IMR-90 (cell line): ENCODE measurements at regions not wholly inside any gene's neighbourhood (a gene's known extent, or its start where the extent isn't known, plus 50 kb on each side); places are given as distances from the start of the nearest gene placed in this dataset.

Source experiments
- ATAC-seq: fragments of 200-7000 bp; cut with Tn5 transposase; 2 replicates; pipeline ENCODE4 v1.9.1; 2020; ENCODE audit warnings: low read depth, mild to moderate bottlenecking, moderate library complexity
- BruUV-seq: library from RNA; stranded (reverse); fragments of 400-500 nt; replicated peaks from 2 replicates; lab custom pipeline; 2021; lab: Mats Ljungman, UMichigan
- CTCF ChIA-PET: fragments of 300-600 bp; formaldehyde crosslinking; extraction: SDS; loops from one replicate; lab custom pipeline; 2021; ENCODE audit warnings: antibody characterized with exemption; lab: Yijun Ruan, JAX
- POLR2A ChIA-PET: fragments of 300-600 bp; sonication (Branson Sonifier 250); formaldehyde crosslinking; loops from one replicate; lab custom pipeline; 2022; ENCODE audit warnings: antibody characterized with exemption; ENCODE audit not compliant: unreplicated experiment; lab: Charles Lee
- DNase-seq: peaks from one replicate; pipeline ENCODE4 v3.0.0; 2013
- H2AFZ ChIP-seq: replicated peaks from 2 replicates; pipeline ENCODE3; 2013; ENCODE audit warnings: low read length, mild to moderate bottlenecking; ENCODE audit not compliant: poor library complexity
- H2AK5ac ChIP-seq: 2 replicates; pipeline ENCODE4 v1.6.1; 2013; ENCODE audit warnings: low read depth, low read length, inconsistent platforms
- H2AK9ac ChIP-seq: replicated peaks from 2 replicates; pipeline ENCODE3; 2013; ENCODE audit warnings: mild to moderate bottlenecking, low read depth, low read length, moderate library complexity; ENCODE audit not compliant: poor library complexity
- H2BK120ac ChIP-seq: 2 replicates; pipeline ENCODE4 v1.6.1; 2013; ENCODE audit warnings: low read depth, low read length, inconsistent platforms
- H2BK15ac ChIP-seq: 3 replicates; pipeline ENCODE4 v1.6.1; 2013; ENCODE audit warnings: low read depth, low read length, inconsistent platforms
- H2BK20ac ChIP-seq: 2 replicates; pipeline ENCODE4 v1.6.1; 2013; ENCODE audit warnings: low read depth, mild to moderate bottlenecking, inconsistent platforms, low read length, moderate library complexity
- H2BK5ac ChIP-seq: 2 replicates; pipeline ENCODE4 v1.6.1; 2013; ENCODE audit warnings: mild to moderate bottlenecking, low read depth, low read length, inconsistent platforms; ENCODE audit not compliant: poor library complexity, severe bottlenecking
- H3K14ac ChIP-seq: replicated peaks from 2 replicates; pipeline ENCODE4 v1.6.1; 2013; ENCODE audit warnings: low read depth, low read length, inconsistent platforms
- H3K18ac ChIP-seq: 2 replicates; pipeline ENCODE4 v1.6.1; 2013; ENCODE audit warnings: low read depth, low read length, control low read depth
- H3K23ac ChIP-seq: 2 replicates; pipeline ENCODE4 v1.6.1; 2013; ENCODE audit warnings: low read depth, low read length, inconsistent platforms
- H3K27ac ChIP-seq: 2 replicates; pipeline ENCODE4 v1.5.1; 2013; ENCODE audit warnings: mild to moderate bottlenecking, control low read depth, low read length; ENCODE audit not compliant: insufficient read depth
- H3K27me3 ChIP-seq: 2 replicates; pipeline ENCODE4 v1.6.1; 2013; ENCODE audit warnings: low read length; ENCODE audit not compliant: control insufficient read depth, insufficient read depth
- H3K36me3 ChIP-seq: 2 replicates; pipeline ENCODE4 v1.6.1; 2013; ENCODE audit warnings: low read length, mixed read lengths; ENCODE audit not compliant: control insufficient read depth, insufficient read depth
- H3K4ac ChIP-seq: 2 replicates; pipeline ENCODE4 v1.6.1; 2013; ENCODE audit warnings: low read depth, low read length, inconsistent platforms
- H3K4me1 ChIP-seq: 2 replicates; pipeline ENCODE4 v1.6.1; 2013; ENCODE audit warnings: low read length, mixed read lengths; ENCODE audit not compliant: control insufficient read depth, insufficient read depth
- H3K4me2 ChIP-seq: 2 replicates; pipeline ENCODE4 v1.6.1; 2013; ENCODE audit warnings: low read depth, mild to moderate bottlenecking, control low read depth, low read length, moderate library complexity
- H3K4me3 ChIP-seq: 2 replicates; pipeline ENCODE4 v1.5.1; 2013; ENCODE audit warnings: low read depth, mild to moderate bottlenecking, control low read depth, low read length, moderate library complexity; ENCODE audit not compliant: insufficient read depth
- H3K56ac ChIP-seq: 2 replicates; pipeline ENCODE4 v1.6.1; 2013; ENCODE audit warnings: low read length, inconsistent platforms; ENCODE audit not compliant: insufficient read depth; ENCODE audit errors: extremely low read depth
- H3K79me1 ChIP-seq, 2 experiments: 2 replicates each; pipeline ENCODE4 v1.6.1; 2013; ENCODE audit warnings: low read length in 2 of 2, inconsistent platforms in 1 of 2, low read depth in 1 of 2
- H3K9ac ChIP-seq: 2 replicates; pipeline ENCODE4 v1.6.1; 2013; ENCODE audit warnings: low read depth, low read length, control low read depth
- H3K9me1 ChIP-seq: 2 replicates; pipeline ENCODE4 v1.6.1; 2013; ENCODE audit warnings: low read length, inconsistent platforms; ENCODE audit not compliant: insufficient read depth
- H3K9me3 ChIP-seq: 2 replicates; pipeline ENCODE4 v1.6.1; 2013; ENCODE audit warnings: low read length; ENCODE audit not compliant: control insufficient read depth, insufficient read depth
- H4K20me1 ChIP-seq: 2 replicates; pipeline ENCODE4 v1.6.1; 2013; ENCODE audit warnings: low read length, inconsistent platforms; ENCODE audit not compliant: insufficient read depth
- H4K5ac ChIP-seq: 2 replicates; pipeline ENCODE4 v1.6.1; 2013; ENCODE audit warnings: mild to moderate bottlenecking, low read depth, low read length, control low read depth
- H4K8ac ChIP-seq, 2 experiments: 2 replicates each; pipeline ENCODE4 v1.6.1; 2013; ENCODE audit warnings: low read depth in 2 of 2, low read length in 2 of 2, control low read depth in 1 of 2, inconsistent platforms in 1 of 2
- H4K91ac ChIP-seq: 2 replicates; pipeline ENCODE4 v1.6.1; 2013; ENCODE audit warnings: low read depth, low read length, inconsistent platforms; ENCODE audit not compliant: insufficient read depth
- BHLHE40 ChIP-seq: fragments of 150-350 bp; IDR thresholded peaks from 2 replicates; pipeline ENCODE4 v1.6.1; 2016; ENCODE audit warnings: mild to moderate bottlenecking, low read depth, low read length
- CEBPB ChIP-seq: IDR thresholded peaks from 2 replicates; pipeline ENCODE4 v1.6.1; 2012; ENCODE audit warnings: low read depth, low read length, improper control_type of control experiment
- FOS ChIP-seq: fragments of 150-350 bp; IDR thresholded peaks from 2 replicates; pipeline ENCODE4 v1.6.1; 2016; ENCODE audit warnings: low read depth, low read length
- MAFK ChIP-seq: IDR thresholded peaks from 2 replicates; pipeline ENCODE4 v1.6.1; 2012; ENCODE audit warnings: low read depth, low read length, improper control_type of control experiment
- MAZ ChIP-seq: IDR thresholded peaks from 2 replicates; pipeline ENCODE4 v1.6.1; 2012; ENCODE audit warnings: low read depth, mild to moderate bottlenecking, low read length, improper control_type of control experiment, moderate library complexity, borderline replicate concordance
- MXI1 ChIP-seq: IDR thresholded peaks from 2 replicates; pipeline ENCODE4 v1.6.1; 2012; ENCODE audit warnings: low read depth, mild to moderate bottlenecking, low read length, moderate library complexity, borderline replicate concordance
- POLR2A ChIP-seq: IDR thresholded peaks from 2 replicates; pipeline ENCODE4 v1.6.1; 2012; ENCODE audit warnings: mild to moderate bottlenecking, low read depth, low read length
- RAD21 ChIP-seq: IDR thresholded peaks from 2 replicates; pipeline ENCODE4 v1.6.1; 2012; ENCODE audit warnings: low read length, improper control_type of control experiment
- RCOR1 ChIP-seq: IDR thresholded peaks from 2 replicates; pipeline ENCODE4 v1.6.1; 2012; ENCODE audit warnings: mild to moderate bottlenecking, low read length, improper control_type of control experiment; ENCODE audit not compliant: insufficient replicate concordance
- RFX5 ChIP-seq: IDR thresholded peaks from 2 replicates; pipeline ENCODE4 v1.8.0; 2012; ENCODE audit warnings: low read depth, mild to moderate bottlenecking, low read length, moderate library complexity
- SMC3 ChIP-seq: fragments of 150-350 bp; IDR thresholded peaks from 2 replicates; pipeline ENCODE4 v1.6.1; 2016; ENCODE audit warnings: low read depth, mild to moderate bottlenecking, antibody characterized with exemption, low read length, moderate library complexity
- WGBS, 2 experiments: methylation state at CpG; one replicate each; pipeline versions ENCODE4 v1.1.5 to v1.1.7; 2013; ENCODE audit warnings: missing lambda C conversion rate in 2 of 2; ENCODE audit not compliant: insufficient read length in 1 of 2; ENCODE audit errors: extremely low coverage in 2 of 2; 5-methylcytosine and 5-hydroxymethylcytosine counted together
- dilution Hi-C: fragments of 300-500 bp; cut with HindIII; formaldehyde crosslinking; loops from one replicate; pipeline ENCODE4 v1.14.3; 2018; ENCODE audit warnings: low sequenced_read_pairs; ENCODE audit not compliant: unreplicated experiment
- in situ Hi-C: fragments of 300-500 bp; cut with MboI; formaldehyde crosslinking; loops from 3 replicates; pipeline ENCODE4 v1.14.3; 2019; ENCODE audit warnings: low sequenced_read_pairs, inconsistent platforms, mixed read lengths
- intact Hi-C: fragments of 100-400 bp; cut with micrococcal nuclease; formaldehyde crosslinking; loops from 2 replicates; pipeline ENCODE4 v1.10.0; 2022
- TF ChIP-seq, protein P1 (sequence below): fragments of 150-350 bp; IDR thresholded peaks from 2 replicates; pipeline ENCODE4 v1.6.1; 2017; ENCODE audit warnings: mild to moderate bottlenecking, antibody characterized with exemption, low read length, low read depth
- TF ChIP-seq, protein P2 (sequence below): conservative IDR thresholded peaks from 2 replicates; pipeline ENCODE4 v1.5.1; 2012; ENCODE audit warnings: mild to moderate bottlenecking, low read depth, low read length, improper control_type of control experiment
- TF ChIP-seq, protein P3 (sequence below): fragments of 150-350 bp; IDR thresholded peaks from 2 replicates; pipeline ENCODE4 v1.6.1; 2016; ENCODE audit warnings: low read depth, mild to moderate bottlenecking, low read length, moderate library complexity, borderline replicate concordance

DNA sequence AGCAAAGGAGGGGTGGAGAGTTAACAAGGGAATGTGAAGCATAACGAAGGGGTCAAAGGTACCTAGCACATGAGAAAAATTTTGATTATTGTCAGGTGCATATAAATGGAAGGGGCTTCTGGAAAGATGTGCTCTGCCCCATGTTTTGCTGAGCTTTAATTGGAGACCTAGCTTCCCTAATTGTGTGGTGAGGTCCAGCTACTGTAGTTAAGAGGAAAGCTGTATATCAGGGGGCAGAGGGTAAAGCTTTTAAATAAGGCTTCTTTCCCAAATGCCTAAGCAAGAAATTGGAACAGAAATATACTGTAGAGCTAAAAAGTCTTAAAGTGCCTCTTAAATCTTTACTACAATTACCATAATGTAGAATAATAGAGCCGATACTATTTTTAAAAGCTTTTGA, 267.2 kb downstream of the MAT2B start:
- CTCF ChIA-PET: interaction anchor here (1.6 kb wide), 1 partner anchor 10 kb away, joined by 4 read pairs; no protein-coding TSS in a partner anchor
- H2AK9ac ChIP-seq: no peak overlapping the region
- intact Hi-C loops (no loop called here), dilution Hi-C loops (no loop called here), in situ Hi-C loops (no loop called here)
- no peaks in the 10 kb centered on the region for H3K36me3 ChIP-seq
- H2BK5ac ChIP-seq: no peak overlapping the region
- POLR2A ChIA-PET: no interaction called here
- no CpG with 5 or more reads among the region's 2 CpGs for WGBS, 2 experiments
- H3K27me3 ChIP-seq: no peaks in the 10 kb centered on the region
- no peak overlapping the region for H3K4me2 ChIP-seq
- no peak overlapping the region for H3K14ac ChIP-seq
- H4K5ac ChIP-seq: no peak overlapping the region
- no peak overlapping the region for H4K8ac ChIP-seq
- TF ChIP-seq POLR2A (no peak), RAD21 (no peak), CEBPB (no peak), RFX5 (no peak), MXI1 (no peak), MAFK (no peak), FOS (no peak), BHLHE40 (no peak), RCOR1 (no peak), MAZ (no peak), SMC3 (no peak)
- TF ChIP-seq, protein P1, sequence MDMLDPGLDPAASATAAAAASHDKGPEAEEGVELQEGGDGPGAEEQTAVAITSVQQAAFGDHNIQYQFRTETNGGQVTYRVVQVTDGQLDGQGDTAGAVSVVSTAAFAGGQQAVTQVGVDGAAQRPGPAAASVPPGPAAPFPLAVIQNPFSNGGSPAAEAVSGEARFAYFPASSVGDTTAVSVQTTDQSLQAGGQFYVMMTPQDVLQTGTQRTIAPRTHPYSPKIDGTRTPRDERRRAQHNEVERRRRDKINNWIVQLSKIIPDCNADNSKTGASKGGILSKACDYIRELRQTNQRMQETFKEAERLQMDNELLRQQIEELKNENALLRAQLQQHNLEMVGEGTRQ: no peak
- TF ChIP-seq, protein P2, sequence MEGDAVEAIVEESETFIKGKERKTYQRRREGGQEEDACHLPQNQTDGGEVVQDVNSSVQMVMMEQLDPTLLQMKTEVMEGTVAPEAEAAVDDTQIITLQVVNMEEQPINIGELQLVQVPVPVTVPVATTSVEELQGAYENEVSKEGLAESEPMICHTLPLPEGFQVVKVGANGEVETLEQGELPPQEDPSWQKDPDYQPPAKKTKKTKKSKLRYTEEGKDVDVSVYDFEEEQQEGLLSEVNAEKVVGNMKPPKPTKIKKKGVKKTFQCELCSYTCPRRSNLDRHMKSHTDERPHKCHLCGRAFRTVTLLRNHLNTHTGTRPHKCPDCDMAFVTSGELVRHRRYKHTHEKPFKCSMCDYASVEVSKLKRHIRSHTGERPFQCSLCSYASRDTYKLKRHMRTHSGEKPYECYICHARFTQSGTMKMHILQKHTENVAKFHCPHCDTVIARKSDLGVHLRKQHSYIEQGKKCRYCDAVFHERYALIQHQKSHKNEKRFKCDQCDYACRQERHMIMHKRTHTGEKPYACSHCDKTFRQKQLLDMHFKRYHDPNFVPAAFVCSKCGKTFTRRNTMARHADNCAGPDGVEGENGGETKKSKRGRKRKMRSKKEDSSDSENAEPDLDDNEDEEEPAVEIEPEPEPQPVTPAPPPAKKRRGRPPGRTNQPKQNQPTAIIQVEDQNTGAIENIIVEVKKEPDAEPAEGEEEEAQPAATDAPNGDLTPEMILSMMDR: no peak
- TF ChIP-seq, protein P3, sequence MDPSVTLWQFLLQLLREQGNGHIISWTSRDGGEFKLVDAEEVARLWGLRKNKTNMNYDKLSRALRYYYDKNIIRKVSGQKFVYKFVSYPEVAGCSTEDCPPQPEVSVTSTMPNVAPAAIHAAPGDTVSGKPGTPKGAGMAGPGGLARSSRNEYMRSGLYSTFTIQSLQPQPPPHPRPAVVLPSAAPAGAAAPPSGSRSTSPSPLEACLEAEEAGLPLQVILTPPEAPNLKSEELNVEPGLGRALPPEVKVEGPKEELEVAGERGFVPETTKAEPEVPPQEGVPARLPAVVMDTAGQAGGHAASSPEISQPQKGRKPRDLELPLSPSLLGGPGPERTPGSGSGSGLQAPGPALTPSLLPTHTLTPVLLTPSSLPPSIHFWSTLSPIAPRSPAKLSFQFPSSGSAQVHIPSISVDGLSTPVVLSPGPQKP: no peak
- no peak overlapping the region for H2BK20ac ChIP-seq
- H3K4me3 ChIP-seq: no peak overlapping the region
- no peak overlapping the region for H2BK120ac ChIP-seq
- H3K56ac ChIP-seq: no peak overlapping the region
- H4K91ac ChIP-seq: no peak overlapping the region
- H2BK15ac ChIP-seq: no peak overlapping the region
- no peak overlapping the region for H3K23ac ChIP-seq
- no peaks in the 10 kb centered on the region for H4K20me1 ChIP-seq
- no peak for ATAC-seq
- no peak overlapping the region for H3K9ac ChIP-seq
- no peak overlapping the region for H3K27ac ChIP-seq
- H2AFZ ChIP-seq: no peak overlapping the region
- BruUV-seq: no TSS peak
- no peaks in the 10 kb centered on the region for H3K4me1 ChIP-seq
- no peak overlapping the region for H2AK5ac ChIP-seq
- no peak for DNase-seq
- H3K79me1 ChIP-seq: no peaks in the 10 kb centered on the region
- H3K9me3 ChIP-seq: no peaks in the 10 kb centered on the region
- no peak overlapping the region for H3K18ac ChIP-seq
- H3K4ac ChIP-seq: no peak overlapping the region
- no peaks in the 10 kb centered on the region for H3K9me1 ChIP-seq
